Adrenal gland (tissue), 5 donors: ENCODE measurements at regions not wholly inside any gene's neighbourhood (a gene's known extent, or its start where the extent isn't known, plus 50 kb on each side); places are given as distances from the start of the nearest gene placed in this dataset.

Experiments used
- POLR2A ChIP-seq, 2 donors: fragments of 450-650 bp; IDR thresholded peaks; one replicate each; pipeline ENCODE4 v1.6.1; 2017; ENCODE audit warnings: antibody characterized with exemption in 2 of 2, mild to moderate bottlenecking in 2 of 2, moderate library complexity in 1 of 2
- TF ChIP-seq, protein P1 (sequence below), 6 experiments: fragments of 450-650 bp in 4 of 6; fragments of 200-600 bp in 2 of 6; sonication (generic) in 1 of 6; IDR thresholded peaks; 1 replicate in 5 of 6; 2 replicates in 1 of 6; pipeline versions ENCODE4 v1.5.1 to v1.8.0; 2016 to 2021; ENCODE audit warnings: antibody characterized with exemption in 6 of 6, mild to moderate bottlenecking in 2 of 6, moderate library complexity in 1 of 6
- donor health status: DM: no; HTN: no; CAD: no.

DNA sequence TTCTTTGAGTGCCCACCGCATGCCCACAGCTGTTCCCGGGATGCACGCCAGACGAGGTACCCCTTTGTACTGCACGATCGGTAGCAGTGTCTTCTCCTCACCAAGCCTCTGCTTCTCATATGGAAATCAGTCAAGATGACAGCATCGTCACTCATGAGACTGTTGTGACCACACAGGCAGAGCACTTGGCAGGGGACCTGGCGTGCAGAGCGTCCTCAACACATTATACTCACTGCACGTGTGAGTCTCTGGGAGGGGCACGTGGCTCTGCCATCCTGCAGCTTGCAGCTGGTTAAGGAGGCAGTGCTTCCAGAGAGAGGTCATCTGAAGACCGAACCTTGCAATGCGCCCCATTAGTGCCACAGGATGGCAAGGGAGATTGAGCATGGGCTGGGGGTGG lies 266.8 kb downstream of the NPHP4 start:
- TF ChIP-seq, protein P1, sequence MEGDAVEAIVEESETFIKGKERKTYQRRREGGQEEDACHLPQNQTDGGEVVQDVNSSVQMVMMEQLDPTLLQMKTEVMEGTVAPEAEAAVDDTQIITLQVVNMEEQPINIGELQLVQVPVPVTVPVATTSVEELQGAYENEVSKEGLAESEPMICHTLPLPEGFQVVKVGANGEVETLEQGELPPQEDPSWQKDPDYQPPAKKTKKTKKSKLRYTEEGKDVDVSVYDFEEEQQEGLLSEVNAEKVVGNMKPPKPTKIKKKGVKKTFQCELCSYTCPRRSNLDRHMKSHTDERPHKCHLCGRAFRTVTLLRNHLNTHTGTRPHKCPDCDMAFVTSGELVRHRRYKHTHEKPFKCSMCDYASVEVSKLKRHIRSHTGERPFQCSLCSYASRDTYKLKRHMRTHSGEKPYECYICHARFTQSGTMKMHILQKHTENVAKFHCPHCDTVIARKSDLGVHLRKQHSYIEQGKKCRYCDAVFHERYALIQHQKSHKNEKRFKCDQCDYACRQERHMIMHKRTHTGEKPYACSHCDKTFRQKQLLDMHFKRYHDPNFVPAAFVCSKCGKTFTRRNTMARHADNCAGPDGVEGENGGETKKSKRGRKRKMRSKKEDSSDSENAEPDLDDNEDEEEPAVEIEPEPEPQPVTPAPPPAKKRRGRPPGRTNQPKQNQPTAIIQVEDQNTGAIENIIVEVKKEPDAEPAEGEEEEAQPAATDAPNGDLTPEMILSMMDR (IDR thresholded peaks at IDR 0.05) = no peak
- TF ChIP-seq POLR2A (IDR thresholded peaks at IDR 0.05) = no peak
